ENCODE measurements at regions not wholly inside any gene's neighbourhood (a gene's known extent, or its start where the extent isn't known, plus 50 kb on each side); places are given as distances from the start of the nearest gene placed in this dataset.
"Not testable (repeated sequence)": the region's sequence is repeated elsewhere in the genome, so short reads cannot be mapped to it uniquely, and the experiment has no call there.

- DNase-seq (ENCODE audit: low spot score): no peak
These were observed 57.7 kb upstream of the AADACL2 start for GRCh38 chr3:151675858-151676615.

GRCh38 chr3:151673974-151674373 is 59.8 kb upstream of the AADACL2 start:
- no peak for DNase-seq (ENCODE audit: low spot score)

- not testable (repeated sequence) for DNase-seq (ENCODE audit: low spot score)
These were observed 66.0 kb upstream of the AADACL2 start for GRCh38 chr3:151667762-151668161.

- DNase-seq (ENCODE audit: low spot score): no peak
These were observed 72.8 kb upstream of the AADACL2 start for GRCh38 chr3:151660885-151661284.

GRCh38 chr3:151644986-151645385 is 88.7 kb upstream of the AADACL2 start:
- no peak for DNase-seq (ENCODE audit: low spot score)

- no peak for DNase-seq (ENCODE audit: low spot score)
These were observed 89.6 kb upstream of the AADACL2 start for GRCh38 chr3:151644020-151644620.

GRCh38 chr3:151639418-151639740 is 94.3 kb upstream of the AADACL2 start:
- DNase-seq (ENCODE audit: low spot score): no peak

- no peak for DNase-seq (ENCODE audit: low spot score)
These were observed 94.9 kb upstream of the AADACL2 start for GRCh38 chr3:151638555-151639417.

GRCh38 chr3:151635905-151636304 is 97.8 kb upstream of the AADACL2 start:
- no peak for DNase-seq (ENCODE audit: low spot score)

GRCh38 chr3:151631946-151632345 is 101.8 kb upstream of the AADACL2 start:
- no peak for DNase-seq (ENCODE audit: low spot score)

GRCh38 chr3:151630938-151631441 is 102.7 kb upstream of the AADACL2 start:
- DNase-seq (ENCODE audit: low spot score): no peak

- DNase-seq (ENCODE audit: low spot score): no peak
These were observed 103.7 kb upstream of the AADACL2 start for GRCh38 chr3:151630035-151630434.

GRCh38 chr3:151625586-151625985 is 108.1 kb upstream of the AADACL2 start:
- no peak for DNase-seq (ENCODE audit: low spot score)

- no peak for DNase-seq (ENCODE audit: low spot score)
These were observed 108.6 kb upstream of the AADACL2 start for GRCh38 chr3:151625086-151625485.

GRCh38 chr3:151620071-151620470 is 113.7 kb upstream of the AADACL2 start:
- DNase-seq (ENCODE audit: low spot score): no peak

- no peak for DNase-seq (ENCODE audit: low spot score)
These were observed 118.3 kb upstream of the AADACL2 start for GRCh38 chr3:151615464-151615863.

- no peak for DNase-seq (ENCODE audit: low spot score)
These were observed 121.6 kb upstream of the AADACL2 start for GRCh38 chr3:151612115-151612514.

GRCh38 chr3:151611419-151611818 is 122.3 kb upstream of the AADACL2 start:
- no peak for DNase-seq (ENCODE audit: low spot score)

GRCh38 chr3:151609491-151609890 is 124.2 kb upstream of the AADACL2 start:
- no peak for DNase-seq (ENCODE audit: low spot score)

GRCh38 chr3:151604891-151605290 is 128.8 kb upstream of the AADACL2 start:
- no peak for DNase-seq (ENCODE audit: low spot score)

GRCh38 chr3:151600783-151601182 is 132.9 kb upstream of the AADACL2 start:
- no peak for DNase-seq (ENCODE audit: low spot score)

- DNase-seq (ENCODE audit: low spot score): no peak
These were observed 134.5 kb upstream of the AADACL2 start for GRCh38 chr3:151599103-151599672.

Data from D341Med (cell line).